ENCODE measurements at regions not wholly inside any gene's neighbourhood (a gene's known extent, or its start where the extent isn't known, plus 50 kb on each side); places are given as distances from the start of the nearest gene placed in this dataset.

DNA sequence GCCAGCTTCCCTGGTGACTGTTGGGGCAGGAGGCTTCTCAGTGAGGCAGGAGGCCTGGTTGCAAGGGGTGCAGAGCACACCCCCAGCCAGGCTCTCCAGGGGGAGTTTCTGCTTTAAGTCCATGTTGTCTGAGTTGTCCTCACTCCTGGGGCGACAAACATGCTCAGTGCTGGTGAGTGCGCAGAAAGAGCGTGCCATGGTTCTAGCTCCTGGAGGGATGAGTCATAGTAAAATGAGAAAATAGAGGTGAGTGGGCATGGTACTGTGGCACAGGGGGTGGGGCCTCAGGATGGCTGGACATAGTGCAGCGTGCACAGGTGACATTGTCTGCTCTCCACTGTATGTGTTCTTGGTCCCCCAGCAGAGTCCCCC lies 457.2 kb upstream of the HS6ST1 start:
- CTCF ChIA-PET (ENCODE audit: low intra/inter-chr PET ratio), result interaction anchor here (0.6 kb wide), 1 partner anchor 29 kb away, joined by 3 read pairs; no protein-coding TSS in a partner anchor
- H4K20me1 ChIP-seq (replicated peaks; ENCODE audit: control insufficient read depth, insufficient read depth, low read length), result 0 out of 2 replicates have a peak, but pooled peaks cover 3% of the 10 kb centered on the region
- no peaks in the 10 kb centered on the region for H3K9me3 ChIP-seq (replicated peaks; ENCODE audit: control insufficient read depth, insufficient read depth, low read depth, low read length)
- intact Hi-C loops (cut with micrococcal nuclease) (no loop called here), in situ Hi-C loops (cut with MboI) (no loop called here)
- BruUV-seq (replicated peaks), result no TSS peak
- TF ChIP-seq KDM1A (IDR thresholded peaks at IDR 0.05), result no peak
- TF ChIP-seq, protein P1, sequence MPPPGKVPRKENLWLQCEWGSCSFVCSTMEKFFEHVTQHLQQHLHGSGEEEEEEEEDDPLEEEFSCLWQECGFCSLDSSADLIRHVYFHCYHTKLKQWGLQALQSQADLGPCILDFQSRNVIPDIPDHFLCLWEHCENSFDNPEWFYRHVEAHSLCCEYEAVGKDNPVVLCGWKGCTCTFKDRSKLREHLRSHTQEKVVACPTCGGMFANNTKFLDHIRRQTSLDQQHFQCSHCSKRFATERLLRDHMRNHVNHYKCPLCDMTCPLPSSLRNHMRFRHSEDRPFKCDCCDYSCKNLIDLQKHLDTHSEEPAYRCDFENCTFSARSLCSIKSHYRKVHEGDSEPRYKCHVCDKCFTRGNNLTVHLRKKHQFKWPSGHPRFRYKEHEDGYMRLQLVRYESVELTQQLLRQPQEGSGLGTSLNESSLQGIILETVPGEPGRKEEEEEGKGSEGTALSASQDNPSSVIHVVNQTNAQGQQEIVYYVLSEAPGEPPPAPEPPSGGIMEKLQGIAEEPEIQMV (tag; conservative IDR thresholded peaks at IDR 0.05; ENCODE audit: low read depth), result no peak
- TF ChIP-seq TEAD2 (tag; IDR thresholded peaks at IDR 0.05), result no peak
- no peak for TF ChIP-seq RBM15 (IDR thresholded peaks at IDR 0.05; ENCODE audit: insufficient read depth, low read length)
- no peak for TF ChIP-seq SMC3 (conservative IDR thresholded peaks at IDR 0.05; ENCODE audit: insufficient read depth, low read depth, low read length)
- TF ChIP-seq IRF2 (CRISPR knock-in tag; IDR thresholded peaks at IDR 0.05), result no peak
- no peak for TF ChIP-seq ZBTB5 (IDR thresholded peaks at IDR 0.05)
- no peak for TF ChIP-seq ZC3H4 (CRISPR knock-in tag; IDR thresholded peaks at IDR 0.05; ENCODE audit: borderline replicate concordance)
- TF ChIP-seq ERF (CRISPR knock-in tag; IDR thresholded peaks at IDR 0.05), result no peak
- no peak for TF ChIP-seq IFI16 (CRISPR knock-in tag; IDR thresholded peaks at IDR 0.05)
- no peak overlapping the region for H3K4me3 ChIP-seq
- no peak overlapping the region for H3K27ac ChIP-seq (ENCODE audit: extremely low read depth, low read depth, low read length)
- FAIRE-seq (no peak), DNase-seq (ENCODE audit: extremely low read depth in 1 of 4, low spot score in 3 of 4) (no peak), ATAC-seq (no peak)
- no peaks in the 10 kb centered on the region for H3K79me2 ChIP-seq (ENCODE audit: control insufficient read depth, insufficient read depth, low read length)
- no peaks in the 10 kb centered on the region for H3K36me3 ChIP-seq (ENCODE audit: control insufficient read depth, insufficient read depth, low read length)
- peaks cover 0 to 26% of the 10 kb centered on the region in 2 experiments; a peak in 3 of 5 replicates for H3K27me3 ChIP-seq (ENCODE audit: control insufficient read depth in 2 of 2, insufficient read depth in 2 of 2, low read length in 2 of 2)
- H2AFZ ChIP-seq (ENCODE audit: low read depth, low read length), result no peak overlapping the region
- POLR2A ChIA-PET, result interaction anchor here (0.6 kb wide), 1 partner anchor 521 kb away, joined by 3 read pairs; no protein-coding TSS in a partner anchor
- 0% methylated on average over 4 of the region's 4 CpGs for WGBS (ENCODE audit: insufficient coverage, low coverage, missing lambda C conversion rate)
- no peaks in the 10 kb centered on the region for H3K9me1 ChIP-seq (ENCODE audit: control insufficient read depth, insufficient read depth, low read length)
- H3K9ac ChIP-seq (ENCODE audit: insufficient read depth in 1 of 2, low read depth in 2 of 2, low read length in 2 of 2), result no peak overlapping the region
- H3K4me2 ChIP-seq (ENCODE audit: insufficient read depth, low read length), result no peak overlapping the region
- no peaks in the 10 kb centered on the region for H3K4me1 ChIP-seq (replicated peaks in 1 of 2; ENCODE audit: control insufficient read depth in 2 of 2, insufficient read depth in 2 of 2, low read length in 2 of 2)
